Colonic mucosa (tissue), 4 donors: ENCODE measurements at regions not wholly inside any gene's neighbourhood (a gene's known extent, or its start where the extent isn't known, plus 50 kb on each side); places are given as distances from the start of the nearest gene placed in this dataset.

Source experiments
- DNase-seq: peaks from one replicate; pipeline ENCODE4 v3.0.0-alpha.2; 2020
- H3K27ac ChIP-seq: fragments of 200-600 bp; one replicate; pipeline ENCODE4 v1.8.0; 2021
- H3K27me3 ChIP-seq: fragments of 200-600 bp; one replicate; pipeline ENCODE4 v1.8.0; 2021
- H3K36me3 ChIP-seq: fragments of 200-600 bp; one replicate; pipeline ENCODE4 v1.8.0; 2021
- H3K4me1 ChIP-seq: fragments of 200-600 bp; one replicate; pipeline ENCODE4 v1.8.0; 2021; ENCODE audit warnings: mild to moderate bottlenecking
- H3K4me3 ChIP-seq: fragments of 200-600 bp; one replicate; pipeline ENCODE4 v1.8.0; 2021
- H3K9ac ChIP-seq, 2 donors: one replicate each; pipeline ENCODE4 v1.7.0; 2013; ENCODE audit warnings: control low read depth in 2 of 2, low read depth in 2 of 2, low read length in 2 of 2
- H3K9me3 ChIP-seq: fragments of 200-600 bp; one replicate; pipeline ENCODE4 v1.8.0; 2021
- intact Hi-C: fragments of 100-400 bp; cut with DNase I; formaldehyde crosslinking; loops from one replicate; pipeline ENCODE4 v1.14.1; 2022
- TF ChIP-seq, protein P1 (sequence below): fragments of 200-600 bp; IDR thresholded peaks from one replicate; pipeline ENCODE4 v1.8.0; 2022; ENCODE audit warnings: antibody characterized with exemption, mild to moderate bottlenecking
- donor health status: healthy.
- donor health status: DM: no; HTN: no; CAD: no.
- donor health status: DM: no; HTN: no; CAD: no.

DNA sequence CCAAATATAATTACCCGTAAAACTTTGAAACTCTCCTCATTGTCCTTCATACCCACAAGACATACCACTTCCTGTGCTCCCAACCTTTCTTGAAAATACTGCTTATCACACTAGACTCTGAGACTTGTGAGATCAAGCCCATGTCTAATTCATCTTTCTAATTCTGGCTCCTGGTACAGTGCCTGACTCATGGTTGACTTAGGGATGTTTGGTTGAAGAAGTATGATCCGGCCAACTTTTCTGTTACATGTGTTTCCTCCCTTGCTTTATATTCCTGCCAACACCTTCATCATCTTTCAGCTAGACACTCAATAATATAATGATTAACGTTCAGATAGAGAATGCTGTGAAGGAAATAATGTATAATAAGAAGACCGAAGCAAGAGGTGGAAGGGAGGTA is 58.2 kb downstream of the MEX3B start:
- Histone ChIP-seq H3K36me3 (no peaks in the 10 kb centered on the region), H3K27ac (no peak overlapping the region), H3K9ac (no peak overlapping the region), H3K4me3 (no peak overlapping the region), H3K27me3 (no peaks in the 10 kb centered on the region), H3K4me1 (no peaks in the 10 kb centered on the region), H3K9me3 (no peaks in the 10 kb centered on the region)
- intact Hi-C loops = no loop called here
- DNase-seq = no peak
- TF ChIP-seq, protein P1, sequence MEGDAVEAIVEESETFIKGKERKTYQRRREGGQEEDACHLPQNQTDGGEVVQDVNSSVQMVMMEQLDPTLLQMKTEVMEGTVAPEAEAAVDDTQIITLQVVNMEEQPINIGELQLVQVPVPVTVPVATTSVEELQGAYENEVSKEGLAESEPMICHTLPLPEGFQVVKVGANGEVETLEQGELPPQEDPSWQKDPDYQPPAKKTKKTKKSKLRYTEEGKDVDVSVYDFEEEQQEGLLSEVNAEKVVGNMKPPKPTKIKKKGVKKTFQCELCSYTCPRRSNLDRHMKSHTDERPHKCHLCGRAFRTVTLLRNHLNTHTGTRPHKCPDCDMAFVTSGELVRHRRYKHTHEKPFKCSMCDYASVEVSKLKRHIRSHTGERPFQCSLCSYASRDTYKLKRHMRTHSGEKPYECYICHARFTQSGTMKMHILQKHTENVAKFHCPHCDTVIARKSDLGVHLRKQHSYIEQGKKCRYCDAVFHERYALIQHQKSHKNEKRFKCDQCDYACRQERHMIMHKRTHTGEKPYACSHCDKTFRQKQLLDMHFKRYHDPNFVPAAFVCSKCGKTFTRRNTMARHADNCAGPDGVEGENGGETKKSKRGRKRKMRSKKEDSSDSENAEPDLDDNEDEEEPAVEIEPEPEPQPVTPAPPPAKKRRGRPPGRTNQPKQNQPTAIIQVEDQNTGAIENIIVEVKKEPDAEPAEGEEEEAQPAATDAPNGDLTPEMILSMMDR = no peak

DNA sequence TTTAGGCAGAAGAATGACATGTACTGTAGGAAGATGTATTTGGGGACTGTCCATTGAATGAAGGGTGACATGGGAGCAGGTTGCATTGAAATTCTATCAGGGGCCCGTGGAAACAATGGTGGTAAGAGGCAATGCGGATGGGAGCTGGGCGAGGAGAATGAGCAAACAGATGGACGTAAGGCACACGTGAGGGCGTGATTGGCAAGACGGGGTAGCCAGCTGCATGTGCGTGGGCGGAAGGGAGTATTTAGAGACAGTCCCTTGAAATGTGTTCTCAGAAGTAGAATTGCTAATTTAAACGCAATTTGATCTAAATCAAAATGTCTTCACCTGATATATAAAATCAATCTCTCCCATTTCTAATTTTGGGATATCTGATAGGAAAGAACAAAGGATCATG is 62.3 kb downstream of the MEX3B start:
- intact Hi-C loops = no loop called here
- Histone ChIP-seq H3K27me3 (no peaks in the 10 kb centered on the region), H3K4me3 (no peak overlapping the region), H3K36me3 (no peaks in the 10 kb centered on the region), H3K9me3 (no peaks in the 10 kb centered on the region), H3K27ac (no peak overlapping the region), H3K4me1 (no peaks in the 10 kb centered on the region), H3K9ac (no peak overlapping the region)
- TF ChIP-seq, protein P1 = no peak
- DNase-seq = no peak

DNA sequence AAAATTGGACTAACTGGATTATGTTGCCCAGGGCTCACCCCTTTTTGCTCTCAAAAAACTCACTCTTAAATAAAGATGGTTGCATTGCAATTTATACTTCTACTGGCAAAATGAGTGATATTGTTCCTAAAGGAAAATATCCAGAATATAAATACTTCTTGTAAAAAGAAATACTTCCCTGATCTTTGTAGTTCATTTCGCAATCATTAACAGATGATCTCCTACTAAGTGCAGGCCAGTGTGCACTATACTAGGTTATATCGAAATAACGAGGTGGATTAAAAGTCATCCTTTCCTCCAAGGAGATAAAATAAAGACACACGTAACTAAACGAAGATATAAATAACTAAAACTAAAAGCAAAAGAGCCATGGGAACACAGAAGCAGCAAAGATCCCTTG is 63.0 kb downstream of the MEX3B start:
- Histone ChIP-seq H3K27ac (no peak overlapping the region), H3K9ac (no peak overlapping the region), H3K27me3 (no peaks in the 10 kb centered on the region), H3K36me3 (no peaks in the 10 kb centered on the region), H3K9me3 (no peaks in the 10 kb centered on the region), H3K4me3 (no peak overlapping the region), H3K4me1 (no peaks in the 10 kb centered on the region)
- intact Hi-C loops = no loop called here
- no peak for DNase-seq
- TF ChIP-seq, protein P1 = no peak

DNA sequence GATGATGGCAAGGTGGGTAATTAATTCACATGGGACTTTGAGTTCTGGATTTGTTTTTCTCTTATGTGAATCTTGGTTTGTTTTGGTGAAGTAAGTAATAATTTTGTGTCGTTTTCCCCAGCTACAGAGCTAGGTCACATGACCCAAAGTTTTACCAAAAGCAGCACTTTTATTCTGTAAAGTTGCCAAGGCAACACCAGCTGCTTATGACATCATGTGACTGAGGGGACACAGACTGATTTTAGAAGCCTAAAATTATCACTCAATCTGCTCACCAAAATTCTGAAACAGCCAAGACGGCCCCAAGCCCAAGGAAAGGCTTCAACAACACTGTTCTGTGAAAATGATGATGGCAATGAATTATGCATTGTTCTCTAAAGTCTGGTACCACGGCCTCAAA is 63.9 kb downstream of the MEX3B start:
- Histone ChIP-seq H3K4me3 (no peak overlapping the region), H3K4me1 (no peaks in the 10 kb centered on the region), H3K9ac (no peak overlapping the region), H3K9me3 (no peaks in the 10 kb centered on the region), H3K36me3 (no peaks in the 10 kb centered on the region), H3K27me3 (no peaks in the 10 kb centered on the region), H3K27ac (no peak overlapping the region)
- no peak for DNase-seq
- intact Hi-C loops = no loop called here
- TF ChIP-seq, protein P1 = no peak

DNA sequence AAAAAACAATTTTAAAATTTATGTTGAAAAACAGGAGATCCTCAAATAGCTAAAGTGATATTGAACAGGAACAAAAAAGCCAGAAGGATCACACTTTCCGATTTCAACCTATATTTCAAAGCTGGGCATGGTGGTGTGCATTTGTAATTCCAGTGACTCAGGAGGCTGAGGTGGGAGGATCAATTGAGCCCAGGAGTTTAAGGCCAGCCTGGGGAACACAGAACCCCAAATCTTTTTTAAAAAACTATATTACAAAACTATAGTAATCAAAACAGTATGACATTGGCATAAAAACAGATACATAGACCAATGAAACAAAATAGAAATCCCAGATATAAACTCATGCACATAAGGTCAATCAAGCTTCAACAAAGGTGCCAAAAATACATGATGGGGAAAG is 68.4 kb downstream of the MEX3B start:
- intact Hi-C loops = no loop called here
- H3K27me3 ChIP-seq = no peaks in the 10 kb centered on the region
- no peaks in the 10 kb centered on the region for H3K9me3 ChIP-seq
- no peak overlapping the region for H3K9ac ChIP-seq
- H3K4me3 ChIP-seq = no peak overlapping the region
- TF ChIP-seq, protein P1 = no peak
- no peak for DNase-seq
- H3K27ac ChIP-seq = no peak overlapping the region
- no peaks in the 10 kb centered on the region for H3K4me1 ChIP-seq
- H3K36me3 ChIP-seq = no peaks in the 10 kb centered on the region

DNA sequence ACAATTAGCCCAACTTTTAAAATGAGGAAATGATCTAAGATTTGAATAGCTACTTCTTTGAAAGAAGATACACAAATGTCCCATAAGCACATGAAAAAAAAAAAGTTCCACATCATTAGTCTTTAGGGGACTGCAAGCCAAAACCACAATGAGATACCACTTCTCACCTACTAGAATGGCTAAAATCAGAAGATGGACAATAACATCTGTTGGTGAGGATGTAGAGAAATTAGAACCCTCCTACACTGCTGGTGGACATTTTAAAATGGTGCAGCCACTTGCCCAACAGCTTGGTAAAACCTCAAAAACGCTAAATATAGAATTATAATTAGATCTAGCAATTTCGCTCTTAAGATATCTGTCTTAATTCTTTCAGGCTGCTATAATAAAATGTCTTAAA is 77.1 kb downstream of the MEX3B start:
- TF ChIP-seq, protein P1 = no peak
- DNase-seq = no peak

More for the DNA sequence above, 77.1 kb downstream of the MEX3B start:
- intact Hi-C loops = no loop called here
- H3K27me3 ChIP-seq = no peaks in the 10 kb centered on the region
- no peaks in the 10 kb centered on the region for H3K9me3 ChIP-seq
- H3K4me3 ChIP-seq = no peak overlapping the region
- H3K9ac ChIP-seq = no peak overlapping the region
- no peaks in the 10 kb centered on the region for H3K36me3 ChIP-seq
- no peaks in the 10 kb centered on the region for H3K4me1 ChIP-seq
- H3K27ac ChIP-seq = no peak overlapping the region
